ENCODE measurements at regions not wholly inside any gene's neighbourhood (a gene's known extent, or its start where the extent isn't known, plus 50 kb on each side); places are given as distances from the start of the nearest gene placed in this dataset.

GRCh38 chr5:125541085-125541484, 794.6 kb upstream of the ZNF608 start:
- no peak overlapping the region for H3K27ac ChIP-seq
- no peak for DNase-seq (ENCODE audit: low read depth, low spot score)

- DNase-seq (ENCODE audit: low read depth, low spot score) = no peak
- no peak overlapping the region for H3K27ac ChIP-seq
Observed at GRCh38 chr5:125549322-125549911, 803.0 kb upstream of the ZNF608 start.

- DNase-seq (ENCODE audit: low read depth, low spot score) = no peak
Observed at GRCh38 chr5:125550274-125550673, 803.8 kb upstream of the ZNF608 start.

GRCh38 chr5:125551246-125551645, 804.8 kb upstream of the ZNF608 start:
- H3K27ac ChIP-seq = no peak overlapping the region
- no peak for DNase-seq (ENCODE audit: low read depth, low spot score)

More at GRCh38 chr5:125550274-125550673, 803.8 kb upstream of the ZNF608 start:
- no peak overlapping the region for H3K27ac ChIP-seq

GRCh38 chr5:125551797-125552196, 805.4 kb upstream of the ZNF608 start:
- no peak overlapping the region for H3K27ac ChIP-seq
- DNase-seq (ENCODE audit: low read depth, low spot score) = no peak

- H3K27ac ChIP-seq = no peak overlapping the region
- DNase-seq (ENCODE audit: low read depth, low spot score) = no peak
Observed at GRCh38 chr5:125552486-125552885, 806.0 kb upstream of the ZNF608 start.

- no peak overlapping the region for H3K27ac ChIP-seq
- DNase-seq (ENCODE audit: low read depth, low spot score) = no peak
Observed at GRCh38 chr5:125554355-125554754, 807.9 kb upstream of the ZNF608 start.

GRCh38 chr5:125555591-125555990, 809.2 kb upstream of the ZNF608 start:
- no peak for DNase-seq (ENCODE audit: low read depth, low spot score)

GRCh38 chr5:125558016-125558415, 811.6 kb upstream of the ZNF608 start:
- H3K27ac ChIP-seq = no peak overlapping the region
- no peak for DNase-seq (ENCODE audit: low read depth, low spot score)

More at GRCh38 chr5:125555591-125555990, 809.2 kb upstream of the ZNF608 start:
- no peak overlapping the region for H3K27ac ChIP-seq

GRCh38 chr5:125558466-125558865, 812.0 kb upstream of the ZNF608 start:
- no peak for DNase-seq (ENCODE audit: low read depth, low spot score)
- H3K27ac ChIP-seq = peak overlapping the region; percentile 43

GRCh38 chr5:125559296-125559695, 812.9 kb upstream of the ZNF608 start:
- DNase-seq (ENCODE audit: low read depth, low spot score) = peak; percentile 89
- peak overlapping the region; percentile 43 for H3K27ac ChIP-seq

GRCh38 chr5:125560476-125561225, 814.2 kb upstream of the ZNF608 start:
- peak overlapping the region; percentile 43 for H3K27ac ChIP-seq
- DNase-seq (ENCODE audit: low read depth, low spot score) = no peak

- DNase-seq (ENCODE audit: low read depth, low spot score) = no peak
- no peak overlapping the region for H3K27ac ChIP-seq
Observed at GRCh38 chr5:125564317-125564975, 818.0 kb upstream of the ZNF608 start.

GRCh38 chr5:125574491-125575044, 828.1 kb upstream of the ZNF608 start:
- H3K27ac ChIP-seq = no peak overlapping the region
- no peak for DNase-seq (ENCODE audit: low read depth, low spot score)

- no peak overlapping the region for H3K27ac ChIP-seq
- no peak for DNase-seq (ENCODE audit: low read depth, low spot score)
Observed at GRCh38 chr5:125575171-125575890, 828.9 kb upstream of the ZNF608 start.

GRCh38 chr5:125575891-125576505, 829.6 kb upstream of the ZNF608 start:
- no peak overlapping the region for H3K27ac ChIP-seq
- no peak for DNase-seq (ENCODE audit: low read depth, low spot score)

GRCh38 chr5:125576822-125577221, 830.4 kb upstream of the ZNF608 start:
- DNase-seq (ENCODE audit: low read depth, low spot score) = no peak
- H3K27ac ChIP-seq = no peak overlapping the region

GRCh38 chr5:125578551-125578950, 832.1 kb upstream of the ZNF608 start:
- DNase-seq (ENCODE audit: low read depth, low spot score) = no peak
- no peak overlapping the region for H3K27ac ChIP-seq

- H3K27ac ChIP-seq = no peak overlapping the region
- DNase-seq (ENCODE audit: low read depth, low spot score) = no peak
Observed at GRCh38 chr5:125579182-125579581, 832.7 kb upstream of the ZNF608 start.

GRCh38 chr5:125581311-125581710, 834.9 kb upstream of the ZNF608 start:
- DNase-seq (ENCODE audit: low read depth, low spot score) = no peak
- H3K27ac ChIP-seq = no peak overlapping the region
